ENCODE measurements at regions not wholly inside any gene's neighbourhood (a gene's known extent, or its start where the extent isn't known, plus 50 kb on each side); places are given as distances from the start of the nearest gene placed in this dataset.

DNA sequence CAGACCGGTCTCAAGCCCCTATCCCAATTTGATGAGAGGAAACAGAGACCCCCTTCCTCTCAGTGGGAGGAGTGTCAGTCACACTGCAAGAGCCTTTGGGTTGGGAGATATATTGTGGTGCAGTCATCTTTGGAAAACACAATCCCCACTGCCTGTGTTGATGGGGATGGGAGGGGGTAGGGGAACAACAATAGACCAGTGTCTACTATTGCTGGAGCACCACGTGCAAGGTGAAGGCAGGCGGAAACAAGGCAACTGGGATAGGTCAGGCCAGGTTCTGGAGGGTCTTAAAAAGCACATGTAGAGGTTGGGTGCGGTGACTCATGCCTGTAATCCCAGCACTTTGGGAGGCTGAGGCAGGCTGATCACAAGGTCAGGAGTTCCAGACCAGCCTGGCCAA is 127.9 kb downstream of the ZFP36L2 start:
- DNase-seq, result no peak
- no peaks in the 10 kb centered on the region for H3K36me3 ChIP-seq (replicated peaks)
- H3K27me3 ChIP-seq (replicated peaks), result no peaks in the 10 kb centered on the region
- in situ Hi-C loops (cut with HindIII; ENCODE audit: low pct_ligation_motif_present, low sequenced_read_pairs), result no loop called here
- TF ChIP-seq, protein P1, sequence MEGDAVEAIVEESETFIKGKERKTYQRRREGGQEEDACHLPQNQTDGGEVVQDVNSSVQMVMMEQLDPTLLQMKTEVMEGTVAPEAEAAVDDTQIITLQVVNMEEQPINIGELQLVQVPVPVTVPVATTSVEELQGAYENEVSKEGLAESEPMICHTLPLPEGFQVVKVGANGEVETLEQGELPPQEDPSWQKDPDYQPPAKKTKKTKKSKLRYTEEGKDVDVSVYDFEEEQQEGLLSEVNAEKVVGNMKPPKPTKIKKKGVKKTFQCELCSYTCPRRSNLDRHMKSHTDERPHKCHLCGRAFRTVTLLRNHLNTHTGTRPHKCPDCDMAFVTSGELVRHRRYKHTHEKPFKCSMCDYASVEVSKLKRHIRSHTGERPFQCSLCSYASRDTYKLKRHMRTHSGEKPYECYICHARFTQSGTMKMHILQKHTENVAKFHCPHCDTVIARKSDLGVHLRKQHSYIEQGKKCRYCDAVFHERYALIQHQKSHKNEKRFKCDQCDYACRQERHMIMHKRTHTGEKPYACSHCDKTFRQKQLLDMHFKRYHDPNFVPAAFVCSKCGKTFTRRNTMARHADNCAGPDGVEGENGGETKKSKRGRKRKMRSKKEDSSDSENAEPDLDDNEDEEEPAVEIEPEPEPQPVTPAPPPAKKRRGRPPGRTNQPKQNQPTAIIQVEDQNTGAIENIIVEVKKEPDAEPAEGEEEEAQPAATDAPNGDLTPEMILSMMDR (IDR thresholded peaks at IDR 0.05; ENCODE audit: low read depth, low read length, missing control alignments), result no peak
- H3K4me3 ChIP-seq (ENCODE audit: low read depth, low read length), result no peak overlapping the region
- no peak overlapping the region for H3K27ac ChIP-seq

DNA sequence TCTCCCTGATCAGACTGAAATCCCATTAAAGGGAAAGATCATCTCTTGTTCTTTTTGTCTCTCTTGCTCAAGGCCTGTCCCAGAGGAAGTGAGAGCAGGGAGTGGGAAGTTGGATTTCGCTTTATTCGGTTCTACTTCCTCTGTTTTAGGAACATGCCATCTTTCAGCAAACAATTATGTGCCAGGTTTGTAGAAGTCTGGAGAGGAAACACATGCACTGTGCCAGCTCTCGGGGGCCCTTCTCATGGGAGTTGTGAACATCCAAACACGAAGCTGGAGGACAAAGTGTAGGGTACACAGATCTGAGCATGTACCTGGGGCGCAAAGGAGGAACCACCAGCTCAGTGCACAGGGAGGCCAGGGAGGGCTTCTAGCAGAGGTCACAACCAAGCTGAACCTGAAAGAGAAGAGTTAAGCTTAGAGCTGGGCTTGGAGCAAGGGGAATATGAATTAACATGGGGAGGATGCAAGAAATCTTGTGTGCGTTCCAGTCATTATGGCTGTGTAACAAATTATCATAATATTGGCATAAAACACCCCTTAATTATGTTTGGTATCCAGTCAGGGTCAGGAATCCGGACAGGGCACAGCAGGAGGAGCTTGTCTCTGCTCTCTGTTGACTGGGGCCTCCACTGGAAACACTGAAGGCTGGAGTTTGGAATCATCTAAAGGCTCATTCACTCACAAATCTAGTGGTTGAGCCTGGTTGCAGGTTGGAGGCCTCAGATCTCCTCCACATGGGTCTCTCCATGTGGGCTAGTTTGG is 128.6 kb downstream of the ZFP36L2 start:
- H3K4me3 ChIP-seq (ENCODE audit: low read depth, low read length), result no peak overlapping the region
- DNase-seq, result no peak
- in situ Hi-C loops (cut with HindIII; ENCODE audit: low pct_ligation_motif_present, low sequenced_read_pairs), result no loop called here
- TF ChIP-seq, protein P1 (IDR thresholded peaks at IDR 0.05; ENCODE audit: low read depth, low read length, missing control alignments), result no peak
- no peaks in the 10 kb centered on the region for H3K27me3 ChIP-seq (replicated peaks)
- no peaks in the 10 kb centered on the region for H3K36me3 ChIP-seq (replicated peaks)
- no peak overlapping the region for H3K27ac ChIP-seq

DNA sequence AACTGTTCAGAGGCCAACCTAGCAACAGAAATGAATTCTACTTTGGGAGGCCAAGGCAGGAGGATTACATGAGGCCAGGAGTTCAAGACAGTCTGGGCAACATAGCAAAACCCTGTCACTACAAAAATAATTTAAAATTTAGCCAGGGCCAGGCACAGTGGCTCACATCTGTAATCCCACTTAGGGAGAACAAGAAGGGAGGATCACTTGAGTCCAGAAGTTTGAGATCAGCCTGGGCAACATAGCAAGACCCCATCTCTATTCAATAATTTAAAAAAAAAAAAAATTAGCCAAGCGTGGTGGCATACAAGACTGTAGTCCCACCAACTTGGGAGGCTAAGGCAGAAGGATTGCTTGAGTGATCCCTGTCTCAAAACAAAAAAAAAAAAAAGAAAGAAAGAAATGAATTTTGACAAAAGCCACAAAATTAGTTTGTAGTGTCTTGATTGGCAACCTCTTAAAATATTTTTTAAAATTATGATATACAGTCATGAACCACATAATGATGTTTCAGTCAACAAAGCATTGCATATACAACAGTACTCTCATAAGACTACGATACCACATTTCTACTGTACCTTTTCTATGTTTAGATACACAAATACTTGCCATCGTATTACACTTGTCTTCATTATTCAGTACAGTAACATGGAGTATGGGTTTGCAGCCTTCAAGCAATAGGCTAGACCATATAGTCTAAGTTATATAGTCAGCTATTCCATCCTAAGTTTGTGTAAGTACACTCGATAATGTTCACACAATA is 130.7 kb downstream of the ZFP36L2 start:
- Histone ChIP-seq H3K36me3 (replicated peaks) (no peaks in the 10 kb centered on the region), H3K27me3 (replicated peaks) (no peaks in the 10 kb centered on the region), H3K4me3 (ENCODE audit: low read depth, low read length) (no peak overlapping the region), H3K27ac (no peak overlapping the region)
- in situ Hi-C loops (cut with HindIII; ENCODE audit: low pct_ligation_motif_present, low sequenced_read_pairs), result no loop called here
- no peak for DNase-seq
- TF ChIP-seq, protein P1 (IDR thresholded peaks at IDR 0.05; ENCODE audit: low read depth, low read length, missing control alignments), result no peak

DNA sequence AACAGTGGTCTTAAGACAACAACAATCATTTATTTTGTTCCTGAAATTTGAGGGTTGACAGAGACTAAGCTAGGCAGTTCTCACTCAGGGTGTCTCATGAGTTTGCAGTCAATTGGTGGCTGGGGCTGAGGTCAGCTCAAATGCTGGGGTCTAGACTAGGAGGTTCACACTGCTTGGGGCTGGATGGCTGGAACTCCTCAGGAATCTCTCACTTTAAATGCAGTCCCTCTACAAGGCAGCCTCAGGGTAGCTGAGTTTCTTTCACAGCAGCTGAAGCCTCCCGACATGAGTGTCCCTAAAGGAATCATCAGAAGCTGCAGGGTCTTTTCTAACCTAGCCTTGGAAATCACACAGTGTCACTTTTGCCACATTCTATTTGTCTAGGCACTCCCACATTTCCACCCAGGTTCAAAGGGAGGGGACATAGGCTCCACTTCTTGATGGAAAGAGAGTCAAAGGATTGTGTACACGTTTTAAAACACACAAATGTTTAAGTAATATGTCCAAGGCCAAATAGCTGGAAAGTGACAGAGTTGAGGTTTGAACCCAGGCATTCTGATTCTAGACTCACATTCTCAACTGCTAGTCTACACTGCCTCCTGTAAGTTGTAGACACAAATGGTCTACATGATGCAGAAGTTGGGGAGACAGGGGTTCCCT is 133.8 kb downstream of the ZFP36L2 start:
- no peak for DNase-seq
- H3K27ac ChIP-seq, result no peak overlapping the region
- TF ChIP-seq, protein P1 (IDR thresholded peaks at IDR 0.05; ENCODE audit: low read depth, low read length, missing control alignments), result no peak
- H3K27me3 ChIP-seq (replicated peaks), result no peaks in the 10 kb centered on the region
- H3K36me3 ChIP-seq (replicated peaks), result no peaks in the 10 kb centered on the region
- in situ Hi-C loops (cut with HindIII; ENCODE audit: low pct_ligation_motif_present, low sequenced_read_pairs), result no loop called here
- no peak overlapping the region for H3K4me3 ChIP-seq (ENCODE audit: low read depth, low read length)

DNA sequence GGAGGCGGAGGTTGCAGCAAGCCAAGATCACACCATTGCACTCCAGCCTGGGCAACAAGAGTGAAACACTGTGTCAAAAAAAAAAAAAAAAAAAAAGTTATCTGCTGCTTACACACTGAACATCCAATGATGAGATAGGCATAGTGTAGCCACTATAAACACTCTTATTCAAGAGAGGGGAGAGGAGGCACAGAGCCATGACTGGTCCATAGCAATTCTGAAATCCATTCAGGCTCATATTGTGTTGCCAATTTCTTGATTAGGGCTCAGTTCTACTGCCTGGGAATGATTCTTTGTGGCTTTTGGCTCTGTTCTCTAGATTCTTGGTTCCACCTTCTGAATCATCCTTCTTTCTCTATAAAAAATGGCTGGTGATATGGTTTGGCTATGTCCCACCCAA is 136.1 kb downstream of the ZFP36L2 start:
- TF ChIP-seq, protein P1 (IDR thresholded peaks at IDR 0.05; ENCODE audit: low read depth, low read length, missing control alignments), result no peak

More for the DNA sequence above, 136.1 kb downstream of the ZFP36L2 start:
- no peak overlapping the region for H3K4me3 ChIP-seq (ENCODE audit: low read depth, low read length)
- no peaks in the 10 kb centered on the region for H3K27me3 ChIP-seq (replicated peaks)
- no peaks in the 10 kb centered on the region for H3K36me3 ChIP-seq (replicated peaks)
- in situ Hi-C loops (cut with HindIII; ENCODE audit: low pct_ligation_motif_present, low sequenced_read_pairs), result no loop called here
- no peak for DNase-seq
- no peak overlapping the region for H3K27ac ChIP-seq
